ENCODE measurements at regions not wholly inside any gene's neighbourhood (a gene's known extent, or its start where the extent isn't known, plus 50 kb on each side); places are given as distances from the start of the nearest gene placed in this dataset.

GRCh38 chr7:80392229-80393169 lies 119.4 kb downstream of the GNAT3 start:
- no peak overlapping the region for H3K27ac ChIP-seq (ENCODE audit: low read depth, low read length, poor library complexity, severe bottlenecking)

GRCh38 chr7:80387634-80388193 lies 124.2 kb downstream of the GNAT3 start:
- no TSS peak for BruUV-seq (replicated peaks)
- H3K9me3 ChIP-seq (ENCODE audit: low read depth, low read length, poor library complexity, severe bottlenecking) = no peaks in the 10 kb centered on the region
- no peak for DNase-seq (ENCODE audit: low spot score)
- POLR2A ChIA-PET (ENCODE audit: low non-redundant PET) = no interaction called here
- H3K36me3 ChIP-seq (ENCODE audit: insufficient read depth, low read length, poor library complexity, severe bottlenecking) = no peaks in the 10 kb centered on the region
- H3K27me3 ChIP-seq (replicated peaks; ENCODE audit: insufficient read depth, low read depth, low read length, poor library complexity) = no peaks in the 10 kb centered on the region
- CTCF ChIA-PET = no interaction called here
- intact Hi-C loops (cut with micrococcal nuclease; ENCODE audit: unreplicated experiment) = no loop called here
- H3K27ac ChIP-seq (ENCODE audit: low read depth, low read length, poor library complexity, severe bottlenecking) = no peak overlapping the region
- TF ChIP-seq CTCF (conservative IDR thresholded peaks at IDR 0.05; ENCODE audit: low read depth, low read length) (no peak), EZH2 (IDR thresholded peaks at IDR 0.05; ENCODE audit: borderline replicate concordance, low read depth, low read length, poor library complexity, severe bottlenecking) (no peak)
- no peaks in the 10 kb centered on the region for H3K4me1 ChIP-seq (ENCODE audit: insufficient read depth, low read length, poor library complexity, severe bottlenecking)
- no peak overlapping the region for H3K4me3 ChIP-seq (ENCODE audit: low read depth, low read length, poor library complexity, severe bottlenecking)

More at GRCh38 chr7:80392229-80393169, 119.4 kb downstream of the GNAT3 start:
- TF ChIP-seq EZH2 (IDR thresholded peaks at IDR 0.05; ENCODE audit: borderline replicate concordance, low read depth, low read length, poor library complexity, severe bottlenecking) (no peak), CTCF (conservative IDR thresholded peaks at IDR 0.05; ENCODE audit: low read depth, low read length) (peak; percentile 61; the same call in 1 of the 2 replicates)
- intact Hi-C loops (cut with micrococcal nuclease; ENCODE audit: unreplicated experiment) = loop anchor here (1.0 to 10.0 kb wide), 3 partner anchors 258 to 330 kb away; partner anchors contain the start of gene GNAI1
- Histone ChIP-seq H3K36me3 (ENCODE audit: insufficient read depth, low read length, poor library complexity, severe bottlenecking) (no peaks in the 10 kb centered on the region), H3K4me3 (ENCODE audit: low read depth, low read length, poor library complexity, severe bottlenecking) (no peak overlapping the region), H3K27me3 (replicated peaks; ENCODE audit: insufficient read depth, low read depth, low read length, poor library complexity) (no peaks in the 10 kb centered on the region), H3K9me3 (ENCODE audit: low read depth, low read length, poor library complexity, severe bottlenecking) (no peaks in the 10 kb centered on the region), H3K4me1 (ENCODE audit: insufficient read depth, low read length, poor library complexity, severe bottlenecking) (no peaks in the 10 kb centered on the region)
- ChIA-PET POLR2A (ENCODE audit: low non-redundant PET) (no interaction called here), CTCF (interaction anchor here (0.5 to 1.3 kb wide), 3 partner anchors 258 to 333 kb away, joined by 4 to 10 read pairs (median 4); partner anchors contain the start of gene GNAI1)
- peak; percentile 57 for DNase-seq (ENCODE audit: low spot score)
- BruUV-seq (replicated peaks) = no TSS peak

- intact Hi-C loops (cut with micrococcal nuclease; ENCODE audit: unreplicated experiment) = no loop called here
- DNase-seq (ENCODE audit: low spot score) = no peak
- no TSS peak for BruUV-seq (replicated peaks)
- Histone ChIP-seq H3K9me3 (ENCODE audit: low read depth, low read length, poor library complexity, severe bottlenecking) (no peaks in the 10 kb centered on the region), H3K27ac (ENCODE audit: low read depth, low read length, poor library complexity, severe bottlenecking) (no peak overlapping the region), H3K36me3 (ENCODE audit: insufficient read depth, low read length, poor library complexity, severe bottlenecking) (no peaks in the 10 kb centered on the region), H3K4me3 (ENCODE audit: low read depth, low read length, poor library complexity, severe bottlenecking) (no peak overlapping the region), H3K4me1 (ENCODE audit: insufficient read depth, low read length, poor library complexity, severe bottlenecking) (no peaks in the 10 kb centered on the region), H3K27me3 (replicated peaks; ENCODE audit: insufficient read depth, low read depth, low read length, poor library complexity) (no peaks in the 10 kb centered on the region)
- POLR2A ChIA-PET (ENCODE audit: low non-redundant PET) = no interaction called here
- CTCF ChIA-PET = no interaction called here
- TF ChIP-seq CTCF (conservative IDR thresholded peaks at IDR 0.05; ENCODE audit: low read depth, low read length) (no peak), EZH2 (IDR thresholded peaks at IDR 0.05; ENCODE audit: borderline replicate concordance, low read depth, low read length, poor library complexity, severe bottlenecking) (no peak)
These were observed 125.2 kb downstream of the GNAT3 start for GRCh38 chr7:80386686-80387085.

All from A673 (cell line).